ENCODE measurements at regions not wholly inside any gene's neighbourhood (a gene's known extent, or its start where the extent isn't known, plus 50 kb on each side); places are given as distances from the start of the nearest gene placed in this dataset.

DNA sequence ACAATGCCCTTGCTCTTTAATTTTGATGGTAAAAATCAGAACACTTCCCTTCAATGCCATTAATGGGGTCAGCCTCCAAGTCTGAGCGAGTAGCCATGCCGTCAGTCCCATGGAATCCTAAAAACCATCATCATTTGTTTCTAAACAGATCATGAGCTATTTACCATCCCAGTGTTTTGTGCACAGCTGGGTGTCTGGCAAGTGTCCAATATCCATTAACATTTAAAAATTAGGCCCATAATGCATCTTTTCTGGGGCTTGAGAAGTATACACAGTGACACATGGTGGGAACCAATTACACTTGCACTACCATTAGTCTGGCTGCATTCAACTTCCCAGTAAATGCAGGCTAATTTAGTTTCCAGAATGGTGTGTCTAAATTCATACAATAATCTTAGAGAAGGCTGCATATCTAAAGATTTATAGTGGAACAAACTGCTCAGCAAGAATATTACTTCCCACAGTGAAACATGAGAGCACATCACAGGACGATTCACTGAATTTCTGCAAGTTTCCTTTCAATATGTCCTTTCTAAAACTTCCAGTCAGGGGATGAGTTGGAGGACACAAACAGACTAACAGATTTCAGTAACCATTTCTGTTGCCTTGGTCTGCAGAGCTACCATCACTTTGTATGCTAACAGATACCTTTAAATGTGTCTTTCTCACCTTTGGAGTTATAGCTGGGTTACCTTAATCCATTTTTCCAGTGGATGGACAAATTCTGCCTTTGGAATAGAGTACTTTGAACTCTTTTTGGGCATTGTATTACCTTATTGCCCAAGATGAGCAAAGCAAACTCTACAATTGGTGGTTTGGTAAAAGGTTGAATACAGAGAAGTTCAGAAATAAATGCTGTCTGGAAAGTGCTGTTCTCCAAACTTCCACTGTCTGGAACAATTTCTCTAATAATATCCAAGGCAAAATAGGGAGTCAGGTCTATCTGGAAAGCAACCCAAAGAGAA, 258.0 kb downstream of the PTBP2 start:
- Histone ChIP-seq H3K79me2 (ENCODE audit: insufficient read depth, low read length) (no peaks in the 10 kb centered on the region), H3K27me3 (ENCODE audit: insufficient read depth, low read length) (no peaks in the 10 kb centered on the region), H3K36me3 (ENCODE audit: control insufficient read depth in 1 of 2, insufficient read depth in 2 of 2, low read length in 2 of 2) (no peaks in the 10 kb centered on the region), H3K4me1 (ENCODE audit: control insufficient read depth in 1 of 2, insufficient read depth in 2 of 2, low read length in 2 of 2) (no peaks in the 10 kb centered on the region), H4K20me1 (ENCODE audit: insufficient read depth) (no peaks in the 10 kb centered on the region), H3K4me2 (ENCODE audit: low read length) (no peak overlapping the region), H3K9me2 (ENCODE audit: insufficient read depth) (no peaks in the 10 kb centered on the region), H2AFZ (ENCODE audit: low read depth, low read length, poor library complexity, severe bottlenecking) (no peak overlapping the region), H3K4me3 (replicated peaks in 1 of 2; ENCODE audit: low read depth in 1 of 2, low read length in 2 of 2) (no peak overlapping the region), H3K9me3 (ENCODE audit: control insufficient read depth in 1 of 2, insufficient read depth in 1 of 2, low read depth in 1 of 2, low read length in 2 of 2) (no peaks in the 10 kb centered on the region), H3K9ac (ENCODE audit: low read length) (no peak overlapping the region), H3K27ac (ENCODE audit: low read depth, low read length) (no peak overlapping the region)
- BruUV-seq (replicated peaks), result no TSS peak
- TF ChIP-seq EGR1 (IDR thresholded peaks at IDR 0.05; ENCODE audit: low read depth), result no peak
- TF ChIP-seq, protein P1, sequence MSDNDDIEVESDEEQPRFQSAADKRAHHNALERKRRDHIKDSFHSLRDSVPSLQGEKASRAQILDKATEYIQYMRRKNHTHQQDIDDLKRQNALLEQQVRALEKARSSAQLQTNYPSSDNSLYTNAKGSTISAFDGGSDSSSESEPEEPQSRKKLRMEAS (IDR thresholded peaks at IDR 0.05), result no peak
- TF ChIP-seq TCF7L2 (IDR thresholded peaks at IDR 0.05; ENCODE audit: borderline replicate concordance, extremely low read depth, insufficient read depth, insufficient read length), result no peak
- no peak for TF ChIP-seq CEBPB (IDR thresholded peaks at IDR 0.05; ENCODE audit: low read depth)
- no peak for TF ChIP-seq SP1 (IDR thresholded peaks at IDR 0.05; ENCODE audit: low read depth)
- TF ChIP-seq EZH2 (IDR thresholded peaks at IDR 0.05), result no peak
- TF ChIP-seq SRF (IDR thresholded peaks at IDR 0.05; ENCODE audit: low read depth), result no peak
- no peak for TF ChIP-seq ZFX (IDR thresholded peaks at IDR 0.05)
- TF ChIP-seq CBX3 (IDR thresholded peaks at IDR 0.05; ENCODE audit: low read depth), result no peak
- TF ChIP-seq, protein P2, sequence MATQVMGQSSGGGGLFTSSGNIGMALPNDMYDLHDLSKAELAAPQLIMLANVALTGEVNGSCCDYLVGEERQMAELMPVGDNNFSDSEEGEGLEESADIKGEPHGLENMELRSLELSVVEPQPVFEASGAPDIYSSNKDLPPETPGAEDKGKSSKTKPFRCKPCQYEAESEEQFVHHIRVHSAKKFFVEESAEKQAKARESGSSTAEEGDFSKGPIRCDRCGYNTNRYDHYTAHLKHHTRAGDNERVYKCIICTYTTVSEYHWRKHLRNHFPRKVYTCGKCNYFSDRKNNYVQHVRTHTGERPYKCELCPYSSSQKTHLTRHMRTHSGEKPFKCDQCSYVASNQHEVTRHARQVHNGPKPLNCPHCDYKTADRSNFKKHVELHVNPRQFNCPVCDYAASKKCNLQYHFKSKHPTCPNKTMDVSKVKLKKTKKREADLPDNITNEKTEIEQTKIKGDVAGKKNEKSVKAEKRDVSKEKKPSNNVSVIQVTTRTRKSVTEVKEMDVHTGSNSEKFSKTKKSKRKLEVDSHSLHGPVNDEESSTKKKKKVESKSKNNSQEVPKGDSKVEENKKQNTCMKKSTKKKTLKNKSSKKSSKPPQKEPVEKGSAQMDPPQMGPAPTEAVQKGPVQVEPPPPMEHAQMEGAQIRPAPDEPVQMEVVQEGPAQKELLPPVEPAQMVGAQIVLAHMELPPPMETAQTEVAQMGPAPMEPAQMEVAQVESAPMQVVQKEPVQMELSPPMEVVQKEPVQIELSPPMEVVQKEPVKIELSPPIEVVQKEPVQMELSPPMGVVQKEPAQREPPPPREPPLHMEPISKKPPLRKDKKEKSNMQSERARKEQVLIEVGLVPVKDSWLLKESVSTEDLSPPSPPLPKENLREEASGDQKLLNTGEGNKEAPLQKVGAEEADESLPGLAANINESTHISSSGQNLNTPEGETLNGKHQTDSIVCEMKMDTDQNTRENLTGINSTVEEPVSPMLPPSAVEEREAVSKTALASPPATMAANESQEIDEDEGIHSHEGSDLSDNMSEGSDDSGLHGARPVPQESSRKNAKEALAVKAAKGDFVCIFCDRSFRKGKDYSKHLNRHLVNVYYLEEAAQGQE (IDR thresholded peaks at IDR 0.05; ENCODE audit: low read depth), result no peak
- no peak for TF ChIP-seq POLR2AphosphoS5 (IDR thresholded peaks at IDR 0.05; ENCODE audit: low read depth, low read length)
- TF ChIP-seq SIN3A (IDR thresholded peaks at IDR 0.05; ENCODE audit: low read depth), result no peak
- no peak for TF ChIP-seq YY1 (IDR thresholded peaks at IDR 0.05; ENCODE audit: extremely low read depth, insufficient replicate concordance, low read depth, low read length)
- TF ChIP-seq, protein P3, sequence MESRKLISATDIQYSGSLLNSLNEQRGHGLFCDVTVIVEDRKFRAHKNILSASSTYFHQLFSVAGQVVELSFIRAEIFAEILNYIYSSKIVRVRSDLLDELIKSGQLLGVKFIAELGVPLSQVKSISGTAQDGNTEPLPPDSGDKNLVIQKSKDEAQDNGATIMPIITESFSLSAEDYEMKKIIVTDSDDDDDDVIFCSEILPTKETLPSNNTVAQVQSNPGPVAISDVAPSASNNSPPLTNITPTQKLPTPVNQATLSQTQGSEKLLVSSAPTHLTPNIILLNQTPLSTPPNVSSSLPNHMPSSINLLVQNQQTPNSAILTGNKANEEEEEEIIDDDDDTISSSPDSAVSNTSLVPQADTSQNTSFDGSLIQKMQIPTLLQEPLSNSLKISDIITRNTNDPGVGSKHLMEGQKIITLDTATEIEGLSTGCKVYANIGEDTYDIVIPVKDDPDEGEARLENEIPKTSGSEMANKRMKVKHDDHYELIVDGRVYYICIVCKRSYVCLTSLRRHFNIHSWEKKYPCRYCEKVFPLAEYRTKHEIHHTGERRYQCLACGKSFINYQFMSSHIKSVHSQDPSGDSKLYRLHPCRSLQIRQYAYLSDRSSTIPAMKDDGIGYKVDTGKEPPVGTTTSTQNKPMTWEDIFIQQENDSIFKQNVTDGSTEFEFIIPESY (IDR thresholded peaks at IDR 0.05; ENCODE audit: extremely low read depth, insufficient replicate concordance, low read length), result no peak
- ChIA-PET POLR2A (no interaction called here), CTCF (no interaction called here), RAD21 (ENCODE audit: low non-redundant PET in 1 of 2, low total read pairs in 2 of 2, uncharacterized antibody in 2 of 2, unreplicated experiment in 2 of 2) (no interaction called here)
- ATAC-seq, result no peak
- DNase-seq (ENCODE audit: low read depth, low spot score), result no peak
- intact Hi-C loops (cut with micrococcal nuclease), result no loop called here

Measured in HCT116 (cell line).